ENCODE measurements at regions not wholly inside any gene's neighbourhood (a gene's known extent, or its start where the extent isn't known, plus 50 kb on each side); places are given as distances from the start of the nearest gene placed in this dataset.

GRCh38 chr3:137259701-137260100 lies 301.9 kb downstream of the IL20RB start:
- intact Hi-C loops (cut with DNase I), result no loop called here
- H3K4me1 ChIP-seq (ENCODE audit: control insufficient read depth, insufficient read depth, low read length), result no peaks in the 10 kb centered on the region
- DNase-seq (no peak), ATAC-seq (peak in 1 of 2 donors; percentile 28)
- WGBS, result 20% methylated on average over 5 of the region's 5 CpGs
- H3K4me3 ChIP-seq (ENCODE audit: low read length), result no peak overlapping the region
- H3K27me3 ChIP-seq (ENCODE audit: control insufficient read depth, insufficient read depth), result no peaks in the 10 kb centered on the region
- H3K27ac ChIP-seq (ENCODE audit: low read length), result no peak overlapping the region
- H3K9me3 ChIP-seq (ENCODE audit: control insufficient read depth, low read length), result no peaks in the 10 kb centered on the region

GRCh38 chr3:137264071-137264820 lies 306.5 kb downstream of the IL20RB start:
- Histone ChIP-seq H3K9me3 (ENCODE audit: control insufficient read depth, low read length) (no peaks in the 10 kb centered on the region), H3K4me1 (ENCODE audit: control insufficient read depth, insufficient read depth, low read length) (no peaks in the 10 kb centered on the region), H3K27ac (ENCODE audit: low read length) (no peak overlapping the region), H3K4me3 (ENCODE audit: low read length) (no peak overlapping the region), H3K27me3 (ENCODE audit: control insufficient read depth, insufficient read depth) (no peaks in the 10 kb centered on the region)
- WGBS, result 19% methylated on average over 14 of the region's 14 CpGs
- ATAC-seq (peak; percentile 76 to 89), DNase-seq (peak; percentile 60 to 89 (median 82))
- intact Hi-C loops (cut with DNase I), result no loop called here

DNA sequence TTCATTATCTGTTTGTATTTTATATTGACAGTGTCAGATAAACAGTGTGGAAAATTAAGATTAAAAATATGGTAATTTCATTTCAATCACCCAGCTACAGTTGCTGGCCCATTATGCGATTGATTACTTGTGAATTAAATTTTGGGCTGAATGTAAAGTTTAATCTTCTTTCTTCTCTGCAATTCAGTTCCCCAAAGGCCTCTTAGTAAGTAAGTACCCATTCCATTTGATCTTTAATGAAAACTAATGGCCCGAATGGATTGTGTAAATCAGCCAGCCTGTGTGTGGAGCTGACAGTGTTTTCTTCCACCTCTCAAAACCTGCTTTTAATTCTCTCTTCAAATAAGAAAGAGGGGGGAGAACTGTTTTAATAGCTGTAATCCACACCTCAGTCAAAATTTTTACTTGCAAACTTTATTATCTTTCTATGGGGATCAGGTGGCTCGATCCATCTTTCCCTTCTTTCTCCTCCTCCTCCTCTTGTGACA lies 307.1 kb downstream of the IL20RB start:
- Histone ChIP-seq H3K9me3 (ENCODE audit: control insufficient read depth, low read length) (no peaks in the 10 kb centered on the region), H3K4me3 (ENCODE audit: low read length) (no peak overlapping the region), H3K27me3 (ENCODE audit: control insufficient read depth, insufficient read depth) (no peaks in the 10 kb centered on the region), H3K4me1 (ENCODE audit: control insufficient read depth, insufficient read depth, low read length) (no peaks in the 10 kb centered on the region), H3K27ac (ENCODE audit: low read length) (no peak overlapping the region)
- intact Hi-C loops (cut with DNase I), result no loop called here
- DNase-seq (no peak), ATAC-seq (no peak)
- 57% methylated on average over 3 of the region's 3 CpGs for WGBS

GRCh38 chr3:137282871-137283270 lies 325.1 kb downstream of the IL20RB start:
- no peaks in the 10 kb centered on the region for H3K27me3 ChIP-seq (ENCODE audit: control insufficient read depth, insufficient read depth)
- no peaks in the 10 kb centered on the region for H3K4me1 ChIP-seq (ENCODE audit: control insufficient read depth, insufficient read depth, low read length)
- ATAC-seq (peak in 1 of 2 donors; percentile 43), DNase-seq (no peak)
- intact Hi-C loops (cut with DNase I), result no loop called here
- no peak overlapping the region for H3K27ac ChIP-seq (ENCODE audit: low read length)
- H3K4me3 ChIP-seq (ENCODE audit: low read length), result no peak overlapping the region
- no peaks in the 10 kb centered on the region for H3K9me3 ChIP-seq (ENCODE audit: control insufficient read depth, low read length)

DNA sequence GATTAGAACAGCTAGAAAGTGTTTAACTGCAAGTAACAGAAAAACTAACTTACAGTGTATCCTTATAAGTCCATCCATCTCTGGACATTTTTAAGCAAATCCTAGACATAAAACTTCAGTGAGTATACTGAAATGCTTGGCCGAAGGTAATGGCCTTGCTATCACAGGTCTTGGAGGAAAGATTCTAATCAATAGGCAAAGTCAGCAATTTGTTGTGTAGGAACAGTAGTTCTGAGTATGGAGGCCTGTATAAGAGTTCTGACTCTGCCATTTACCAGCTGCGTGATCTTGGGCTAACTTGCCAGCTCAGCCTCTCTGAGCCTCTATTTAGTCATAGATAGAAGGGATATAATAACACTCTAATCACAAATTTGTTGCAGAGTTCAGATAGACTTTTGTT lies 328.1 kb downstream of the IL20RB start:
- H3K4me1 ChIP-seq (ENCODE audit: control insufficient read depth, insufficient read depth, low read length), result no peaks in the 10 kb centered on the region
- no peak for ATAC-seq
- WGBS, result 82% methylated on average over 2 of the region's 2 CpGs
- no peak overlapping the region for H3K27ac ChIP-seq (ENCODE audit: low read length)
- intact Hi-C loops (cut with DNase I), result no loop called here
- no peak for DNase-seq
- no peaks in the 10 kb centered on the region for H3K9me3 ChIP-seq (ENCODE audit: control insufficient read depth, low read length)
- H3K27me3 ChIP-seq (ENCODE audit: control insufficient read depth, insufficient read depth), result no peaks in the 10 kb centered on the region
- no peak overlapping the region for H3K4me3 ChIP-seq (ENCODE audit: low read length)

DNA sequence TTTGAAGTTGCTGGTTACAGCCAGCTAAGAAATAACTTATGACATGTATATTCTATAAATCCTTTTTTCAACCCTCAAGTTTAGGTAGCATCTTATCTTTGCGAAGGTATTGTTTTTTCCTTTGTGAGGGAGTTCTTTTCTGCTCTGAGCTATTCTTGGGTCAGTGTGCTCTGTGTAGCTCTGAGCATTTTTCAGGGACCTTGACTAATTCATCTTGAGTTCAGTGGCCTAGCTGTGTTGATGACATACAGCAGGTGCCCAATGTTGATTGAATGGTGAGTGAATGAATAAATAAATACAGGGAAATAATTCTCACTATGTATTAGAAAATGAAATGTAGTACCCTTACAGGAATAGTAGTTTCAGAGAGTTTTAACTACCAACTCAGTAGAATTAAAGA lies 335.3 kb downstream of the IL20RB start:
- no peak overlapping the region for H3K4me3 ChIP-seq (ENCODE audit: low read length)
- DNase-seq (no peak), ATAC-seq (no peak)
- 71% methylated on average over 1 of the region's 1 CpG for WGBS
- H3K9me3 ChIP-seq (ENCODE audit: control insufficient read depth, low read length), result no peaks in the 10 kb centered on the region
- H3K27me3 ChIP-seq (ENCODE audit: control insufficient read depth, insufficient read depth), result no peaks in the 10 kb centered on the region
- H3K27ac ChIP-seq (ENCODE audit: low read length), result no peak overlapping the region
- H3K4me1 ChIP-seq (ENCODE audit: control insufficient read depth, insufficient read depth, low read length), result no peaks in the 10 kb centered on the region
- intact Hi-C loops (cut with DNase I), result no loop called here

DNA sequence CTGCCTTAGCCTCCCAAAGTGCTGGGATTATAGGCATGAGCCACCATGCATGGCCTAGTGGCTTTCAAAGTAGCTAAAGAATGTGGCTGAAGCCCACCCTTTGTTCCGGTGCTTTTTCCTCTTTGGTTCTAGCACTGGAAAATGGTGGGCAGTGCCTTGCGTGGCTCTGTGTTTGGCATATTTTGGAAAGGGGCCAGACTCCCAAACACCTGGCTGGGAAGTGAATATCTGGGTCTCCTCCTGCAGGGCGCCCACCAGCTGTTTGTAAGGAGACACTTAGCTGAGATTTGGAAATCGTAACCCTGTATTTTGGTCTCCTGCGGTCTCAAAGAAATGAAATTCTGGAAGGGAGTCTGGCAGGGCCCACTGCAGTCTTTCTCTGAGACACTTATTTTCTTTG lies 336.4 kb downstream of the IL20RB start:
- DNase-seq, result no peak
- Histone ChIP-seq H3K9me3 (ENCODE audit: control insufficient read depth, low read length) (no peaks in the 10 kb centered on the region), H3K27me3 (ENCODE audit: control insufficient read depth, insufficient read depth) (no peaks in the 10 kb centered on the region), H3K27ac (ENCODE audit: low read length) (no peak overlapping the region), H3K4me1 (ENCODE audit: control insufficient read depth, insufficient read depth, low read length) (no peaks in the 10 kb centered on the region), H3K4me3 (ENCODE audit: low read length) (no peak overlapping the region)
- intact Hi-C loops (cut with DNase I), result no loop called here
- ATAC-seq, result no peak
- 75% methylated on average over 5 of the region's 5 CpGs for WGBS

- ATAC-seq, result no peak
- Histone ChIP-seq H3K27ac (ENCODE audit: low read length) (no peak overlapping the region), H3K4me1 (ENCODE audit: control insufficient read depth, insufficient read depth, low read length) (no peaks in the 10 kb centered on the region), H3K4me3 (ENCODE audit: low read length) (no peak overlapping the region), H3K27me3 (ENCODE audit: control insufficient read depth, insufficient read depth) (no peaks in the 10 kb centered on the region), H3K9me3 (ENCODE audit: control insufficient read depth, low read length) (no peaks in the 10 kb centered on the region)
- WGBS, result 50% methylated on average over 1 of the region's 1 CpG
- DNase-seq, result no peak
- intact Hi-C loops (cut with DNase I), result no loop called here
Measured at GRCh38 chr3:137294839-137295238, 337.1 kb downstream of the IL20RB start.

DNA sequence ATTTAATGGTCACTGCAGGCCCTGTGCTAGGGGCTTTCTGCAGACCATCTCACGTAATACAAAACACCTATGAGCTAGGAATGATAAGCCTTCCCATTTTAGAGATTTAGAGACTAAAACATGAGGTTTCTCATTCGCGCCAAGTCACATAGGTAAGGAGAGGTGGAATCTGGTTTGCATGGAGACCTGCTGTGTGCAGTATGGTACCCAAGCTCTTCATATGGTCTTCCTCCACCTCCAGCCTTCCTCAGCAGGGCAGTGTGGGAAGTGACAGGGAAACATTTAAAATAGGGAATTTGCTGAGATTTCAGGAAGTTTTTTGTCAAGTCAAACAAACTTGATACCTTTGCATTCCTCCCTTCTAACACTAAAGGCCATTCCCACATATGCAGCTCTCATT lies 337.6 kb downstream of the IL20RB start:
- ATAC-seq, result no peak
- H3K27me3 ChIP-seq (ENCODE audit: control insufficient read depth, insufficient read depth), result no peaks in the 10 kb centered on the region
- H3K4me1 ChIP-seq (ENCODE audit: control insufficient read depth, insufficient read depth, low read length), result no peaks in the 10 kb centered on the region
- WGBS, result 85% methylated on average over 3 of the region's 3 CpGs
- DNase-seq, result no peak
- H3K27ac ChIP-seq (ENCODE audit: low read length), result no peak overlapping the region
- H3K9me3 ChIP-seq (ENCODE audit: control insufficient read depth, low read length), result no peaks in the 10 kb centered on the region
- intact Hi-C loops (cut with DNase I), result no loop called here
- H3K4me3 ChIP-seq (ENCODE audit: low read length), result no peak overlapping the region

GRCh38 chr3:137296116-137296515 lies 338.3 kb downstream of the IL20RB start:
- 43% methylated on average over 2 of the region's 2 CpGs for WGBS
- ATAC-seq, result no peak
- intact Hi-C loops (cut with DNase I), result no loop called here

GRCh38 chr3:137297770-137298169 lies 340.0 kb downstream of the IL20RB start:
- no peaks in the 10 kb centered on the region for H3K9me3 ChIP-seq (ENCODE audit: control insufficient read depth, low read length)

More at GRCh38 chr3:137296116-137296515, 338.3 kb downstream of the IL20RB start:
- Histone ChIP-seq H3K27me3 (ENCODE audit: control insufficient read depth, insufficient read depth) (no peaks in the 10 kb centered on the region), H3K4me1 (ENCODE audit: control insufficient read depth, insufficient read depth, low read length) (no peaks in the 10 kb centered on the region), H3K4me3 (ENCODE audit: low read length) (no peak overlapping the region), H3K27ac (ENCODE audit: low read length) (no peak overlapping the region), H3K9me3 (ENCODE audit: control insufficient read depth, low read length) (no peaks in the 10 kb centered on the region)
- no peak for DNase-seq

GRCh38 chr3:137300703-137301102 lies 342.9 kb downstream of the IL20RB start:
- no peaks in the 10 kb centered on the region for H3K4me1 ChIP-seq (ENCODE audit: control insufficient read depth, insufficient read depth, low read length)
- no peaks in the 10 kb centered on the region for H3K27me3 ChIP-seq (ENCODE audit: control insufficient read depth, insufficient read depth)
- intact Hi-C loops (cut with DNase I), result no loop called here
- DNase-seq (no peak), ATAC-seq (no peak)
- H3K27ac ChIP-seq (ENCODE audit: low read length), result no peak overlapping the region
- H3K9me3 ChIP-seq (ENCODE audit: control insufficient read depth, low read length), result no peaks in the 10 kb centered on the region
- 74% methylated on average over 2 of the region's 2 CpGs for WGBS
- H3K4me3 ChIP-seq (ENCODE audit: low read length), result no peak overlapping the region

More at GRCh38 chr3:137297770-137298169, 340.0 kb downstream of the IL20RB start:
- 72% methylated on average over 1 of the region's 1 CpG for WGBS
- DNase-seq (no peak), ATAC-seq (no peak)
- H3K4me1 ChIP-seq (ENCODE audit: control insufficient read depth, insufficient read depth, low read length), result no peaks in the 10 kb centered on the region
- intact Hi-C loops (cut with DNase I), result no loop called here
- H3K4me3 ChIP-seq (ENCODE audit: low read length), result no peak overlapping the region
- H3K27ac ChIP-seq (ENCODE audit: low read length), result no peak overlapping the region
- H3K27me3 ChIP-seq (ENCODE audit: control insufficient read depth, insufficient read depth), result no peaks in the 10 kb centered on the region
